K562 (cell line): ENCODE measurements at regions not wholly inside any gene's neighbourhood (a gene's known extent, or its start where the extent isn't known, plus 50 kb on each side); places are given as distances from the start of the nearest gene placed in this dataset.

Experiments
- ATAC-seq: fragments of 200-7000 bp; cut with Tn5 transposase; 3 replicates; pipeline ENCODE4 v1.9.1; 2020; ENCODE audit warnings: moderate library complexity
- BruUV-seq: library from RNA; stranded (reverse); fragments of 400-500 nt; replicated peaks from 2 replicates; lab custom pipeline; 2021; lab: Mats Ljungman, UMichigan
- CTCF ChIA-PET: fragments of 300-600 bp; formaldehyde crosslinking; extraction: SDS; loops from one replicate; lab custom pipeline; 2021; ENCODE audit warnings: low intra/inter-chr PET ratio; lab: Yijun Ruan, JAX
- POLR2A ChIA-PET: fragments of 300-600, 350-650 bp; sonication (Branson Sonifier 250); formaldehyde crosslinking; extraction: SDS; loops from one replicate; lab custom pipeline; 2021; ENCODE audit warnings: antibody characterized with exemption, inconsistent platforms; lab: Yijun Ruan, JAX
- DNase-seq, 4 experiments: peaks; one replicate each; pipeline versions ENCODE4 v3.0.0 to v3.0.0-alpha.2; 2011 to 2018; ENCODE audit warnings: low spot score in 3 of 4, mixed read lengths in 3 of 4; ENCODE audit errors: extremely low read depth in 1 of 4
- FAIRE-seq: peaks from 2 replicates; lab custom pipeline; 2011; peaks lifted over from hg19 to GRCh38; lab: Jason Lieb, UNC
- H2AFZ ChIP-seq: 2 replicates; pipeline ENCODE4 v1.6.0; 2011; ENCODE audit warnings: low read depth, low read length, control low read depth, inconsistent platforms
- H3K27ac ChIP-seq: fragments of 200-600 bp; 3 replicates; pipeline ENCODE4 v1.8.0; 2011; ENCODE audit warnings: low read depth, mild to moderate bottlenecking, control low read depth, inconsistent platforms, low read length, moderate library complexity, mixed read lengths; ENCODE audit errors: extremely low read depth
- H3K27me3 ChIP-seq, 2 experiments: fragments of 300-600 bp in 1 of 2; 2 replicates in 1 of 2; 3 replicates in 1 of 2; pipeline versions ENCODE4 v1.6.0 to v1.8.0; 2011; ENCODE audit warnings: inconsistent platforms in 2 of 2, low read length in 2 of 2, mild to moderate bottlenecking in 1 of 2, mixed read lengths in 1 of 2, moderate library complexity in 1 of 2; ENCODE audit not compliant: control insufficient read depth in 2 of 2, insufficient read depth in 2 of 2
- H3K36me3 ChIP-seq: fragments of 300-600 bp; 3 replicates; pipeline ENCODE4 v1.8.0; 2011; ENCODE audit warnings: mild to moderate bottlenecking, low read length, inconsistent platforms; ENCODE audit not compliant: control insufficient read depth, insufficient read depth
- H3K4me1 ChIP-seq, 2 experiments: fragments of 200-600 bp in 1 of 2; replicated peaks in 1 of 2; 2 replicates in 1 of 2; 3 replicates in 1 of 2; pipeline versions ENCODE4 v1.5.1 to v1.8.0; 2011; ENCODE audit warnings: inconsistent platforms in 2 of 2, low read length in 2 of 2, mild to moderate bottlenecking in 1 of 2, mixed read lengths in 1 of 2, moderate library complexity in 1 of 2; ENCODE audit not compliant: control insufficient read depth in 2 of 2, insufficient read depth in 2 of 2
- H3K4me2 ChIP-seq: 2 replicates; pipeline ENCODE4 v1.6.1; 2011; ENCODE audit warnings: low read length, control low read depth, inconsistent platforms, mixed read lengths; ENCODE audit not compliant: insufficient read depth
- H3K4me3 ChIP-seq: fragments of 200-600 bp; sonication (generic), shearing (Covaris generic); 2 replicates; pipeline ENCODE4 v1.5.1; 2016; ENCODE audit warnings: control low read depth, inconsistent platforms
- H3K79me2 ChIP-seq: fragments of 200-600 bp; 3 replicates; pipeline ENCODE4 v1.8.0; 2011; ENCODE audit warnings: low read length, inconsistent platforms; ENCODE audit not compliant: control insufficient read depth, insufficient read depth
- H3K9ac ChIP-seq, 2 experiments: 2 replicates each; pipeline versions ENCODE4 v1.6.0 to v1.6.1; 2011; ENCODE audit warnings: low read depth in 2 of 2, low read length in 2 of 2, control low read depth in 1 of 2, inconsistent platforms in 1 of 2, mild to moderate bottlenecking in 1 of 2, mixed read lengths in 1 of 2; ENCODE audit not compliant: insufficient read depth in 1 of 2
- H3K9me1 ChIP-seq: one replicate; pipeline ENCODE4 v1.6.0; 2011; ENCODE audit warnings: inconsistent platforms, mild to moderate bottlenecking, low read length, moderate library complexity; ENCODE audit not compliant: control insufficient read depth, insufficient read depth
- H3K9me3 ChIP-seq: replicated peaks from 2 replicates; pipeline ENCODE4 v1.5.1; 2011; ENCODE audit warnings: low read depth, low read length, inconsistent platforms; ENCODE audit not compliant: control insufficient read depth, insufficient read depth
- H4K20me1 ChIP-seq: replicated peaks from 2 replicates; pipeline ENCODE4 v1.6.1; 2011; ENCODE audit warnings: low read length, inconsistent platforms, mixed read lengths; ENCODE audit not compliant: control insufficient read depth, insufficient read depth
- CBX1 ChIP-seq: sonication (generic); IDR thresholded peaks from 2 replicates; pipeline ENCODE4 v1.6.1; 2016; ENCODE audit warnings: antibody characterized with exemption, low read depth, mild to moderate bottlenecking
- ILF3 ChIP-seq: fragments of 450-650 bp; IDR thresholded peaks from 2 replicates; pipeline ENCODE4 v1.6.1; 2018; ENCODE audit warnings: antibody characterized with exemption, mild to moderate bottlenecking, moderate library complexity, borderline replicate concordance
- IRF2 ChIP-seq: sonication (generic); formaldehyde crosslinking; IDR thresholded peaks from 2 replicates; pipeline ENCODE4 v1.8.1; 2022; ENCODE audit warnings: mild to moderate bottlenecking, missing genetic modification reagents
- L3MBTL2 ChIP-seq: fragments of 450-650 bp; IDR thresholded peaks from 2 replicates; pipeline ENCODE4 v1.6.1; 2016; ENCODE audit warnings: mild to moderate bottlenecking, moderate library complexity
- MCM2 ChIP-seq: fragments of 450-650 bp; IDR thresholded peaks from 2 replicates; pipeline ENCODE4 v1.6.1; 2017; ENCODE audit warnings: low read depth, mild to moderate bottlenecking
- NFATC3 ChIP-seq: fragments of 450-650 bp; IDR thresholded peaks from 2 replicates; pipeline ENCODE4 v1.6.1; 2017; ENCODE audit warnings: mild to moderate bottlenecking
- NFXL1 ChIP-seq: fragments of 450-650 bp; formaldehyde crosslinking; IDR thresholded peaks from 2 replicates; pipeline ENCODE4 v1.4.0; 2021; ENCODE audit warnings: mild to moderate bottlenecking
- PCBP1 ChIP-seq: fragments of 200-400 bp; formaldehyde crosslinking; IDR thresholded peaks from 2 replicates; pipeline ENCODE4 v1.6.1; 2018; ENCODE audit warnings: mild to moderate bottlenecking, low read depth, low read length; ENCODE audit not compliant: poor library complexity, severe bottlenecking
- PCBP2 ChIP-seq: fragments of 200-400 bp; formaldehyde crosslinking; IDR thresholded peaks from 2 replicates; pipeline ENCODE4 v1.6.1; 2018; ENCODE audit warnings: low read length, low read depth, mild to moderate bottlenecking, moderate library complexity; ENCODE audit not compliant: poor library complexity, severe bottlenecking
- PHF21A ChIP-seq: fragments of 450-650 bp; IDR thresholded peaks from 2 replicates; pipeline ENCODE4 v1.6.1; 2017; ENCODE audit warnings: low read depth, borderline replicate concordance
- RAD51 ChIP-seq: fragments of 450-650 bp; IDR thresholded peaks from 2 replicates; pipeline ENCODE4 v1.7.1; 2016; ENCODE audit warnings: low read depth, mild to moderate bottlenecking, borderline replicate concordance
- SMARCA5 ChIP-seq: fragments of 450-650 bp; IDR thresholded peaks from 2 replicates; pipeline ENCODE4 v1.6.1; 2016
- TARDBP ChIP-seq: fragments of 450-650 bp; IDR thresholded peaks from 2 replicates; pipeline ENCODE4 v1.6.1; 2016
- TOE1 ChIP-seq, 2 experiments: fragments of 450-650 bp in 1 of 2; sonication (generic) in 1 of 2; formaldehyde crosslinking in 1 of 2; IDR thresholded peaks; 2 replicates each; pipeline versions ENCODE4 v1.7.1 to v1.8.0; 2016 to 2022; ENCODE audit warnings: borderline replicate concordance in 2 of 2, mild to moderate bottlenecking in 2 of 2, antibody characterized with exemption in 1 of 2, inconsistent platforms in 1 of 2, low read depth in 1 of 2, missing genetic modification reagents in 1 of 2, moderate library complexity in 1 of 2
- XRCC5 ChIP-seq: fragments of 200-400 bp; formaldehyde crosslinking; IDR thresholded peaks from 2 replicates; pipeline ENCODE4 v1.6.1; 2017; ENCODE audit warnings: low read depth, mild to moderate bottlenecking, low read length
- ZNF280B ChIP-seq: fragments of 250-450 bp; sonication (Bioruptor Pico); IDR thresholded peaks from 2 replicates; pipeline ENCODE4 v1.5.1; 2021; ENCODE audit warnings: mild to moderate bottlenecking
- ZNF507 ChIP-seq: conservative IDR thresholded peaks from 2 replicates; pipeline ENCODE4 v1.6.1; 2017; ENCODE audit warnings: missing genetic modification characterization, missing compliant biosample characterization
- WGBS: fragments of 100-300 bp; shearing (Covaris generic); methylation state at CpG from one replicate; pipeline ENCODE4 v1.1.6; 2016; ENCODE audit warnings: low coverage, mixed read lengths; ENCODE audit not compliant: insufficient coverage; ENCODE audit errors: missing lambda C conversion rate; 5-methylcytosine and 5-hydroxymethylcytosine counted together
- in situ Hi-C: fragments of 300-500 bp; cut with MboI; formaldehyde crosslinking; loops from 4 replicates; pipeline ENCODE4 v1.15.0; 2018; ENCODE audit warnings: inconsistent platforms, mixed read lengths
- intact Hi-C: fragments of 100-400 bp; cut with micrococcal nuclease; formaldehyde crosslinking; loops from 2 replicates; pipeline ENCODE4 v1.14.2; 2022

DNA sequence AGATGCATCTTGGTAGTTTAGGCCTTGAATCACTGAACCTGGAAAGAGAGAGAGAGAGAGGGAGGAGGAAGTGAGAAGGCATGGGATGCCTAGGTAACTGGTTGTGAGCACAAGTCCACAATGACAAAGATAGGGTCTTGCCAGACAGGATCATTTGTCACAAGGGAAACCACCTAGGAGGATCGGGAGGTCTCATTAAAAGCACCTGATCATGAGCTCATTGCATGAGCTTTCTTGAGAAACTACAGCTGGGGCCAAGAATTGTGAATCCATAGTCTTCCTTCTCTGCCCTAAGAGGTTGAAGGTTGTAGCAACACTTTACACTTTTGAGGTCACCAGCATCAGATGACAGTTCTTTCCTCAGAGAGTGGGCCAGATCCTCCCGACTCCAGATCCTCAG, 195.7 kb downstream of the CD83 start:
- H3K36me3 ChIP-seq: no peaks in the 10 kb centered on the region
- ChIA-PET POLR2A (no interaction called here), CTCF (no interaction called here)
- no peak for ATAC-seq
- in situ Hi-C loops: no loop called here
- no peak overlapping the region for H3K27ac ChIP-seq
- no peaks in the 10 kb centered on the region for H3K9me3 ChIP-seq
- no peak overlapping the region for H3K4me2 ChIP-seq
- no TSS peak for BruUV-seq
- H3K9ac ChIP-seq: no peak overlapping the region
- TF ChIP-seq MCM2: no peak
- no peak for TF ChIP-seq XRCC5
- TF ChIP-seq NFXL1 (CRISPR knock-in tag): no peak
- TF ChIP-seq RAD51: no peak
- TF ChIP-seq L3MBTL2: no peak
- no peak for TF ChIP-seq TOE1 (IDR thresholded peaks at IDR 0.05; ENCODE audit: borderline replicate concordance)
- TF ChIP-seq TOE1 (CRISPR knock-in tag; IDR thresholded peaks at IDR 0.05; ENCODE audit: borderline replicate concordance, low read depth): no peak
- TF ChIP-seq PCBP2: no peak
- no peak for TF ChIP-seq SMARCA5
- no peak for TF ChIP-seq NFATC3
- no peak for TF ChIP-seq ILF3
- no peak for TF ChIP-seq CBX1
- TF ChIP-seq PCBP1: no peak
- TF ChIP-seq IRF2 (CRISPR knock-in tag): no peak
- no peak for TF ChIP-seq TARDBP
- TF ChIP-seq ZNF507 (tag): no peak
- TF ChIP-seq ZNF280B (CRISPR knock-in tag): no peak
- no peak for TF ChIP-seq PHF21A
- TF ChIP-seq, all 486 proteins: peak for 0
- Histone ChIP-seq H2AFZ (no peak overlapping the region), H3K79me2 (no peaks in the 10 kb centered on the region), H3K4me3 (no peak overlapping the region), H3K4me1 (no peaks in the 10 kb centered on the region), H3K9me1 (no peaks in the 10 kb centered on the region), H4K20me1 (no peaks in the 10 kb centered on the region), H3K27me3 (peaks cover 2 to 21% of the 10 kb centered on the region in 2 experiments; a peak in 3 of 5 replicates)
- DNase-seq: no peak
- no peak for FAIRE-seq
- intact Hi-C loops: no loop called here
- WGBS: 10% methylated on average over 2 of the region's 2 CpGs
